Suppressor macrophage (primary cell): ENCODE measurements at regions not wholly inside any gene's neighbourhood (a gene's known extent, or its start where the extent isn't known, plus 50 kb on each side); places are given as distances from the start of the nearest gene placed in this dataset.
"Not testable (repeated sequence)": the region's sequence is repeated elsewhere in the genome, so short reads cannot be mapped to it uniquely, and the experiment has no call there.

ENCODE experiments used
- DNase-seq, 4 experiments: peaks; one replicate each; pipeline ENCODE4 v3.0.0-alpha.2; 2020 to 2022

DNA sequence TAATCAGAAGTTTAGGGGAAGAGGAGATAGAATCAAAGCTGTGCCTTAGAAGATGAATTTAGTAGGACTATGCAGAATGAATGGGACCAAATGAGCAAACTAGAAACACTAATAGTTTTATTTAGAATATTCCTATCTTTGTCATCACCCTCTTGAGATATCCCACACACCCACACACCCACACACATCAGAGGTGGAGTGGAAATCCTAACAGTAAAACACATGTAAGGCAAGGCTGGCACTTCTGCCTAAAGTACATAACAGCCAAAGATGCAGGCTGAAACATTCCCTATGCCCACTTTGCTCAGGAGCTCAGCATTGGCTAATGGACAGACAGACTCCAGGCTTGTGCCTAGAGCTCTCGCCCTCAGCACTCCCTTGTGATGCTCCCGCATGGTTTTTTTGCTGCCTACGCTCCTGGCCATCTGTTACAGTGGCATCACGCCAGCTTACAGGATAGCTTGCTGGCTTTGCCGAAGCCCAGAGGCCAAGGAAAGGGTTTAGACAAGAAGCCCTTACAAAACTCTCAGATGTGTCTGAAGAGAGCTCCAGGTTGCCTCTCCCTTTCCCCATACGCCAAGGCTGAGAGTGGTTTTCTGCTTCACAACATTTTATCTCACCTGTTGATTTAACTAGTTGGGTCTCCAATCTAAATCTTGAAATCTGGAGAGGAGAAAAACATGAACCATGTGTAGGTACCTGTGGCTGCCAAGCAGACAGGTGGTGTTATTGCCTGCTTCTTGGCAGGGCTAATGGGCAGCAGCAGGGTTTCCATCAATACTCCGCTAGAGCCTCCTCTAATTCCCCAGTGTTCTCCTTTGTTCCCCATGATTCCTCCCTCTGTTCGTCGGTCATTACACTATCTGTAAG is 282.6 kb upstream of the ID4 start:
- DNase-seq: no peak

DNA sequence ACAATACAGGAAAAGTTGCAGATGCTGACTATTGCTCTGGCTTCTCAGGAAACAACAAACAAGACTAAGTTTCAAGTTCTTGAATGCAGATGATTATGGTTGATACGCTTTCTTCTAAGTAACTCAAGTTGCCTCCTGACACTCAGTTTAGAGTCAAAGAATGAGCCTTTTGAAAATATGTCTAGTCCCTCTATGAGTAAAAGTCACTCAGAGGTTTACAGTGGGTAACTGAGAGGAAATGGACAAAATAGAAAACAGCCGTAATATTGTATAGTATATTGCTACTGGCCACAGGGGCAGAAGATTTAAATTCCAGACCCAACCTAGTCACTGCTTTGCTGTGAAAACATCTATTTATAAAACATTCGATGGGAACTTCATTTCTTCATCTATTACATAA is 280.0 kb upstream of the ID4 start:
- DNase-seq: no peak

DNA sequence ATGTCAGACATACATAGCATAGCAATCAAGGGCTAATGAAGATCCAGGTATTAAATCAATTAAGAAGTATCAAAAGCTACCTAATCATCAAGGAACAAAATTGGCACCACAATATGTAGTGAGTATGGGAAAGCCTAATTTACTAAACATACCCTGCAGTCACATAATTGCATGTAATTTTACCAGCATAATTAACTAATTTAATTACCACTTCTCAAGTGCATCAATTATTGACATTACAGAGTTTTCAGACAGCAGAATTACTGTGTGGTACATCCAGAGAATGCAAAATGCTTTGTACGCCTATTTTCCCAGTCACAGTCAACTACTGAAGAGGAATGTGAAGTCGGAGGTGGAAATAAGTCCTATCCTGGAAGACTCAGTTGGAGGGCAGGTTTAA is 279.0 kb upstream of the ID4 start:
- no peak for DNase-seq

DNA sequence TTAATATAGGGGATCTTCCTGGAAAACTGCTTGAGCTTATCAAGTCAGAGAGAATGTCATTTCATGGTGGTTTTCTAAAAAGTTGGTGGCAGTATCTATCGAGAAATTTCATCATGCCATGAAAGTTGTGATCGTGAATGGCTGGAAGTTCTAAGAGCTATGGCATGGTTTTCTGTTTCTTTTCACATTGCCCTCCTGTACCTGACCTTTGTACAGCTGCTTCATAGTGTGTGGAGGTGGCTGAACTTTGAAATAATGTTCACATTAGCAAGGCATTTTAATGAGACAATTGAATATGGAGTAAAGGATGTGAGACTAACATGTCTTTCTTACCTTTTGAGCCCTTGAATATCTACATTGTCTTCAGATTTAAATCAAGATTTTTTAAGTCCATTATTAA is 278.2 kb upstream of the ID4 start:
- DNase-seq: no peak

DNA sequence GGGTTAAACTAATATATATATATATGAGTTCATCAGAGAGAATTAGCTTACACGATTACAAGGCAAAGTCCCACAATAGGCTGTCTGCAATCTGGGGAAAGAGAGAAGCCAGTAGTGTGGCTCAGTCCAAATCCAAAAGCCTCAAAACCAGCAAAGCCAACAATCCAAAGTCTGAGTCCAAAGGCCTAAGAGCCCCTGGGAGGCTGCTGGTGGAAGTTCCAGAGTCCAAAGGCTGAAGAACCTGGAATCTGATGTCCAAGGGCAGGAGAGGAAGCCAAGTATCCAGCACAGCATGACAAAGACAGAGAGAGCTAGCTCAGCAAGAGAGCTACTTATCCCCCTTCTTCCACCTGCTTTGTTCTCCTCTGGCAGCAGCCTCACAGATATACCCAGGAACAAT is 274.7 kb upstream of the ID4 start:
- no peak for DNase-seq

DNA sequence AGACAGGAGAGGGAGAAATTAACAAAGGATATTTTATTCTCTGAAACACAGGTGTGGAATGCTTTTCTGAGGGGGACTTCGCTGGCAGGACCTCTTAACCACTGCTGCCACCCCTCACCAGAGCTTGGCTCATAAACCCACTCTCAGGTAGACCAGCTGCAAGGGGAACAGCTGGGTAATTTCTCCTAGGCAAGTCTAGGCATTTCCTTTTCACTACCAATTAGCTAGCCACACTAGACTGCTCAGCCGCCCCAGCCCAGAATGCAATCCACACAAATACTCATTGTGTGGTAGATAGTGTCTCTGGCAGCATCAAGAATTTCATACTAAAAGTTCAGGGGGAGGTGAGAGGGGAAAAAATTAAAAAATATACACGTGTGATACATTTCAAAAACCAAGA is 267.6 kb upstream of the ID4 start:
- DNase-seq: no peak

DNA sequence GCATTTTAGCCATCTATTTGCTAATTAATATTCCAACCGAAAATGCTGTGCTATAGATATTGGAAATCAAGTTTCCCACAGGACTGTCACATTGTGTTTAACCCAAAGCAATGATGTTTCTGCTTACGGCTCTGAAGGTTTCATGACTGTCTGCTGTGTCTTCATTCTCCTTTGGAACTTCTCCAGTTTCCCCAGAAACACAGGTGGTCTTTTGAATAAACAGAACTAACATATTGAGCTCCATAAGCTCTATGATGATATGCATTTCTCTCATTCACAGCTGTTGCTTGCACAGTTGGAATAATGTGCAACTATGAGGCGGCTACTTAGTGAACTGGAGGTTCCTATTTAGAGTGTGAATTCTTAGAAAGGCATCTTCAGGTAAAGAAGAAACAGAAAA is 266.0 kb upstream of the ID4 start:
- no peak for DNase-seq

DNA sequence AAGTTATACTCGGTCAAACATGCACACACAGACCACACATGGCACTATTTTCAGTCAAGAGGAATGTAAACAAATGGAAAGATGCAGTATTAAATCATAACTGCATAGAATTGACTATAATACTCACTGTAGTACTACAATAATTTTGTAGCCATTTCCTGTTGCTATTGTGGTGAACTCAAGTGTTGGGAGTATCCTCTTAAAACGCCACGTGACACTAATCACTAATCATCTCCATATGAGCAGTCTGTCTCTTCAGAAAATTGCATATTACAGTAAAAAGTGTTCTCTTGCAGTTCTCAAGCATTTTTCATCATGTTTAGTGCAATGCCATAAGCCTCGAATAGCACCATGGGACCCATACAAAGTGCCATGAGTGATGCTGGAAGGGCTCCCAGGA is 258.7 kb upstream of the ID4 start:
- DNase-seq: no peak

DNA sequence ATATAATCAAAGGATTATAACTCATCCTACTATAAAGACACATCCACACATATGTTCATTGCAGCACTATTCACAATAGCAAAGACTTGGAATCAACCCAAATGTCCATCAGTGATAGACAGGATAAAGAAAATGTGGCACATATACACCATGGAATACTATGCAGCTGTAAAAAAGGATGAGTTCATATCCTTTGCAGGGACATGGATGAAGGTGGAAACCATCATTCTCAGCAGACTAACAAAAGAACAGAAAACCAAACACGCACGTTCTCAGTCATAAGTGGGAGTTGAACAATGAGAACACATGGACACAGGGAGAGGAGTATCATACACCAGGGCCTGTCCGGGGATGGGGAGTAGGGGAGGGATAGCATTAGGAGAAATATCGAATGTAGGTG is 253.0 kb upstream of the ID4 start:
- not testable (repeated sequence) for DNase-seq

DNA sequence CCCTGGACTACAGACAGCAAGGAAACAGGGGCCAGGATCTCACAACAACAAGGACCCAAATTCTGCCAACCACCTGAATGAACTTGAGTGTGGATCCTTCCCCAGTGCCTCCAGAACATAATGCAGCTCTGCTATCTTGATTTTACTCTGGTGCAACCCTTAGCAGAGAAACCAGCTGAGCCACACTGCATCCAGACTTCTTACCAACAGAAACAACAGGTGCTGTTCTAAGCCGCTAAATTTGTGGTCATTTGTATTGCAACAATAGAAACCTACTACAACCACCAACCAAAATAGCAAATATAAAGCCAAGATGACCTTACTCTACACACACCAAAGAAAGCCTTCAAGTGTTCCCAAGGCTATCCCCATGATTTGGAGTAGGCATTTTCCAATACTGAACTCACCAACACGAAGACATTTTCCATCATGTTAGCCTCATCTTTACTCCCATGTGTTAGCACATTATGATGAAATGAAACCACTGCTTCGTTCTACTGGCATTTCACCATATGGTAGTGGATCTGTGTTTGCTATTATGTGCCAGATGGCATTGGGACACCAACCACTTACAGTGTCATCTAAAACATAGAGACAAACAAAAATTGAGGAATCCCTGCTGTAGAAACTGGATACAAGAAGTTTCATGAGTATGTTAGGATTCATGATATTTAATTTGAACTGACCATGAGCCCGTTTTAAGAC is 249.8 kb upstream of the ID4 start:
- no peak for DNase-seq

DNA sequence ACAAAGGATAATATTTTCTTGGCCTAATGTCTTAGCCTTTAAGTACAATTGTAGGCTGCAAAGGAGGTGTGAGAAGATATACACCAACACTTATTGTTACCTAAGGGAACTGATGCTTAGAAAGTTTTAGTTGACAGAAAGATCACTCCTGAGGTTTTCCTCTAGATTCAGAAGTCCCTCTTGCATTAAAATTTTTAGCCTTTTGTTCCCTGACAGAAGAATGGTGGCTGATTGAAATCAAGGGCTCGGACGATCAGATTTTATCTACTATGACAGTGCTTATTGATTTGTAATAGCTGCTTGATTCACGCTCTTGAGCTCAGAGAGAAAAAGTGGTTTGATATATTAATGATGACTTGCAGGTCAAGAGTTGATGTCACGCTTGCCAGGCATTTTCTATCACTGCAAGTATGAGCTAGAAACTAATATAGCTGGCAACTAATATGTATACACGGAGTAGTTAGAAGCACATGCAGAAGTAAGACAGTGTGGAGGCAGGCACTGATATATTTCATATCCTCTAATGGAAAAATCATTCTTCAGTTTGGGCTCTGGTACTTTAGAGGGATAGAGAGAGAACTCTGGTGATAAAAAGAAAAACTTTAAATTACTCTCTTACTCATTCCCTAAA is 246.6 kb upstream of the ID4 start:
- DNase-seq: no peak

DNA sequence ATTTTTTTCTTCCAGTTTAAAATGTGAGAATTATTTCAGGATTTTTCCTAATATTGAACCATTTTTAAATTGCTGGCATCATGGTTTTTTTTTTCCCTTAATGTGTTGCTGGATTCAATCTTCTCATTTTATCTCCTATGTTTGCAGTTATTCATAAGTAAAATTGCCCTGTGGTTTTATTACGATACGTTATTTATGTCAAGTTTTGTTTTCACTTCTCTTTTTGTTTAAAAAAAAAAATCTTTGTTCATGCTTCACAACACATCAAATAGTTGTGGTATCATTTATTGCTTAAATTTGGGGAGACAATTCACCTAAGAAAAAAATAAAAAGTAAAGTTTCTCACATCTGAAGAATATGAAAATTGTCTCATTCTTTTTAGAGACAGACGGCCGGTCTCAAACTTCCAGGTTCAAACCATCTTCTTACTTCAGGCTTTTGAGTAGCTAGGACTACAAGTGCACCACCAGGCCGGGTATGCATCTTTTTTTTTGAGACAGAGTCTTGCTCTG is 239.3 kb upstream of the ID4 start:
- DNase-seq: no peak

DNA sequence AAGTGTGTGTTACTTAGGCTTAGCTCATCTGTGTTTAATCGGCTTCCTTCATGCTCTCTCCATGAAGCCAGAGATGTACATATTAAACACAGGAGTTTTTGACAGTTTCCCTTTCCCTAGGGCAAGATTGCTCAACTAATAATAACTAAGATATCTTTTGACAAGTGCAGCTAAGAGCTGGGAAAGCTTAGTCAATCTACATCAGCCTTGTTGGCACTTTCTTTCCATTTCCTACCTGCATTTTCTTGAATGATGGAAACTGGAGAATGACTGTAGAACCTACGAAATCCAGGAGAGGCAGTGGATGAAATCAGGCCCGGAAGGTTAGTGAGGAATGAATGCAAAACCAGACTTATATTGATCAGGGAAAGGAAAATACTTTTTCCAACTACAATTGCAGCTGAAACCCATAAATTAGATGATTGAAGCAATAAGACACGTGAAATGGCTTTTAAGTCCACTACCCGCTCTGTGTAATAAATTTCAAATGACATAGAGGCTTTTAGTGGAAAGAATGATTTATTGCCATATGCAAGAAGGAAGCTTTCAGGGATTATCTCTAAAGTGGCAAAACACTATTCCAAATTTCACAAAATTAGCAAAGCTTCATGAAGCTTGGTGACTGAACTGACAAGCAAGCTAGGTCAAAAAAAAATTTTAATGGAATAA is 237.2 kb upstream of the ID4 start:
- DNase-seq: no peak

DNA sequence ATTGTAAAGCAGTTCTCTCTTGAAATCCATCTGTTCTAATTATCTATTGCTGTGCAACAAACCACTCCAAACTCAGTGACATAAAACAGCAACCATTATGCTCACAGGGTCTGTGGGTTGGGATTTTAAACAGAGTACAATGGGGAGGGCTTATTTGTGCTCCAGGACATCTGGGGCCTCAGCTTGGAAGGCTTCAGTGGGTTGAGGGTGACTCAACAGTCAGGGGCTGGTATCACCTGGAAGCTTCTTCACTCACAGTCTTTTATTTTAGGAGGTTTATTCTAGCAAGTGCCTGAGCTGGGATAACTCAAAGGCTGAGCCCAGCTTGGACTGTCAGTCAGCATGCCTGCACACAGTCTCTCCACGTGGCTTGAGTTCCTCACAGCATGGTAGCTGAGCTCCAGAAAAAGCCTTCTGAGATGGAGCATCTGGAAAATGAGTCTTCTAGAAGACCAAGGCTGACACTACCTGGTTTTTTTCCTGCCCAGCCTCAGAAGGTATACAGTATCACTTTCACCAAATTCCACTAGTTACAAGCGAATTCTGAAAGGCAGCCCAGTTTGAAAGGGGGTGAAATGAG is 234.6 kb upstream of the ID4 start:
- no peak for DNase-seq

DNA sequence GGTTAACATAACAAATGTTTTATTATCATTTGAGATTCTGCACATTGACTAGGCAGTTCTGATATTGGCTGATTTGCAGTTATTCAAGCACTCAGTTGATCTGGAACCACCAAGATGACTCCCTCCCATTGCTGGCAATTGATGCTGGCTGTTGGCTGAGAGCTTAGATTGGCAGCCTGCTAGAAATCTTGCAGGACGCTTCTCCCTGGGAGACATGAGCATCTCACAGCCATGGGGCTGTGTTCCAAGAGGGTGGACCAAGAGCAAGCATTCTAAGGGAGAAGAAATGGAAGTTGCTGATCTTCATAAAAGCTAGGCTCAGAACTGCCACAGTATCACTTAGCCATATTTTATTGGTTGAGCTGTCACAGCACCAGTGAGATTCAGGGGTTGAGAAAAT is 233.4 kb upstream of the ID4 start:
- DNase-seq: no peak

DNA sequence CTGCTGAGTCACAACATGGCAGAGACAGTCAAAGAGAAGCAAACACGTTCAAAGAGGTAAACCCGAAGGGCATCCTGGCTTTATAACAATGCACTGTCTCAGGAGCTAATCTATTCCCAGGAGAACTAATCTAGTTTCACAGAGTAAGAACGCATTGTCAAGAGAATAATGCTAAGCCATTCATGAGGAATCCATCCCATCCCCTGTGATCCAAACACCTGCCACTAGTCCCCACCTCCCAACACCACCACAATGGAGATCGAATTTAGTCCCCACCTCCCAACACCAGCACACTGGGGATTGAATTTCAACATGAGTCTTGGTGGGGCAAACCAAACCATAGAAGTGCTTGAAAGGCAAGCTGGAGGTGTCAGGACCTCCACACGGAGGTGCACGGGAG is 231.5 kb upstream of the ID4 start:
- no peak for DNase-seq

DNA sequence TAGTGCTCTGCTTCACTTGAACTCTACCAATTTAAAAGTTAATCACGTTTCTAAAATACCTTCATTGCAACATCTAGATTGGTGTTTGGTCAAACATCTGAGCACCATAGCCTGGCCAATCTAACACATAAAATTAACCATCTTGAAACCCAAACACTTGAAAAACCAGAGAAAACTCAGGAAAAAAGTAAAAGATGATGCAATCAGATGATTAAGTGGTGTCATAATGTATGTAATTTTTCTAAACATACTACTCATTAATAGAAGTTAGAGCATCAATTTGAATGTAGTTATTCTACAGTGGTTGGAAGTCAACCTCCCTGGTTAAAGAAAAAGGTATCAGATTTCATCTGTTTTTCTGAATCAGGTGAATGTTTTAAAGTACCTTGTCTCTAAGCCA is 228.6 kb upstream of the ID4 start:
- DNase-seq: no peak

DNA sequence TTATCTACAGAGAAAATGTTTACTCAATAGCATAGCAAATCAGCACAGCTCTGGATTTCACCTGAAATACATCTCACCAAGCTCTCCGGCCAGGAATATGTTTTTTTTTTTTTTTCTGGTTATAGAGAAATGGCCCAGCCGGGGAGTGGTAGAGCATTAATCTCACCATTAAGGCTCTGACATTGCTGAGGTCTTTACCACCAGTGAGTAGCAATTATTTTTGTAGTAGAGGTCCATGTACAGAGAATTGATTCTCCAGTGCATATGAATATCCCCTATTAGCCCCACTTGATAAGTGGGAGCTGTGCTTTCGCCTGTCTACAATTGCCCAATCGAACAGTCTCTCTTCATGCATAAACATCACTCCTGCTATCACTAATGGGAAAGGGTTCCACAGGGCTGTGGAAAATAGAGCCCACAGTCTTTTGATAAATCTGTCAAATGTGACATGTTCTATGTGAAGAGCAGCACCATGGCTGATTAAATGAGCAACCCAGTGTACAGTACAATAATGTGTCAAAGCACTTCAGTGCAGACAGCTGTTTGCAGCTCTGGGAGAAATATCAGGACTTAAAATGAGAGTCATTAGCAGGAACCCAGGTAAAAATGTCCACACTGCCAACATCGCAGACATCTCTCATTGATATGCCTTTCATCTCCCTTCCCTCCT is 227.1 kb upstream of the ID4 start:
- DNase-seq: no peak

DNA sequence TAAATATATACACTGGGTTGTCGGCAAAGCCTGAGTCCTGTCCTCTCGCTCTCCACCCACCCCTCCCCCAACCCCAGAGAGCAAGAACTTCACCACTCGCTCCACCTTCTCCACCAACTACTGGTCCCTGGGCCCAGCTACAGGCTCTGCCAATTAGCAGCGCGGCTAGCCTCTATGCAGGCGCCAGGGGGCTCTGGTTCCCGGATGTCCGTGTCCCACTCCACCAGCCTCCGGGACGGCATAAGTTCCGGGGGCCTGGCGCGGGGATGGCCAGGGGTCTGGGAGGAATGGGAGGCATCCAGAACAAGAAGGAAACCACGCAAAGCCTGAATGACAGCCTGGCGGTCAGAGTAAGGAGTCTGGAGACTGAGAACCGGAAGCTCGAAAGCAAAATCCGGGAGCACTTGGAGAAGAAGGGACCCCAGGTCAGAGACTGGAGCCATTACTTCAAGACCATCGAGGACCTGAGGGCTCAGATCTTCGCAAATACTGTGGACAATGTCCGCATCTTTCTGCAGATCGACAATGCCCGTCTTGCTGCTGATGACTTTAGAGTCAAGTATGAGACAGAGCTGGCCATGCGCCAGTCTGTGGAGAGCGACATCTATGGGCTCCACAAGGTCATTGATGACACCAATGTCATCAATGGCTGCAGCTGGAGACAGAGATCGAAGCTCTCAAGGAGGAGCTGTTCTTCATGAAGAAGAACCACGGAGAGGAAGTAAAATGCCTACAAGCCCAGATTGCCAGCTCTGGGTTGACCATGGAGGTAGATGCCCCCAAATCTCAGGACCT is 224.3 kb upstream of the ID4 start:
- not testable (repeated sequence) for DNase-seq

DNA sequence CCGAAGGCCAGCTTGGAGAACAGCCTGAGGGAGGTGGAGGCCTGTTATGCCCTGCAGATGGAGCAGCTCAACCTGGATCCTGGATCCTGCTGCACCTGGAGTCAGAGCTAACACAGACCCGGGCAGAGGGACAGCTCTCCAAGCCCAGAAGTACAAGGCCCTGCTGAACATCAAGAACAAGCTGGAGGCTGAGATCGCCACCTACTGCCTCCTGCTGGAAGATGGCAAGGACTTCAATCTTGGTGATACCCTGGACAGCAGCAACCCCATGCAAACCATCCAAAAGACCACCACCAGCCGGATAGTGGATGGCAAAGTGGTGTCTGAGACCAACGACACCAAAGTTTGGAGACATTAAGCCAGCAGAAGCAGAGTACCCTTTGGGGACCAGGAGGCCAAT is 223.5 kb upstream of the ID4 start:
- no peak for DNase-seq

DNA sequence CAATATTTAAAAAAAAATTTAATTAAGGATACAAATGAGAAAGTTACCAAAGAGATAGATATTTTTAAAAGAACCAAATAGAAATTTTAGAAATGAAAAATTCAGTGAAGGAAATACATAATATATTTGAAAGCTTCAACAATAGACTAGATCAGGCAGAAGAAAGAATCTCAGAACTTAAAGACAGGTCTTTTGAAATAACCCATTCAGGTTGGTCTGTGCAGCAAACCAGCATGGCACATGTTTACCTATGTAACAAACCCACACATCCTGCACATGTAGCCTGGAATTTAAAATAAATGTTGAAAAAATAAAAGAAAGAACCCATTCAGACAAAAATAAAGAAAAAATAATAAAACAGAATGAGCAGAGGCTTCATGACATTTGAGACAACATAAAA is 221.1 kb upstream of the ID4 start:
- DNase-seq: no peak
